Activated naive CD4-positive, alpha-beta T cell treated with anti-CD3 and anti-CD28 coated beads for 36 hours (primary cell): ENCODE measurements at regions not wholly inside any gene's neighbourhood (a gene's known extent, or its start where the extent isn't known, plus 50 kb on each side); places are given as distances from the start of the nearest gene placed in this dataset.
"Not testable (repeated sequence)": the region's sequence is repeated elsewhere in the genome, so short reads cannot be mapped to it uniquely, and the experiment has no call there.

ENCODE experiments used
- CTCF ChIA-PET: fragments of 350-600 bp; sonication (Branson Sonifier 250); formaldehyde crosslinking; loops from one replicate; lab custom pipeline; 2021; ENCODE audit warnings: antibody characterized with exemption; lab: Charles Lee
- DNase-seq: peaks from one replicate; pipeline ENCODE4 v3.0.0-alpha.2; 2020
- H3K27ac Mint-ChIP-seq: one replicate; pipeline ENCODE4 v1.8.0; 2021; ENCODE audit warnings: mild to moderate bottlenecking, mixed read lengths
- H3K27me3 Mint-ChIP-seq: one replicate; pipeline ENCODE4 v1.8.0; 2021; ENCODE audit warnings: low read depth, mixed read lengths
- H3K36me3 Mint-ChIP-seq: one replicate; pipeline ENCODE4 v1.8.0; 2021; ENCODE audit warnings: low read depth, mixed read lengths
- H3K4me1 Mint-ChIP-seq: one replicate; pipeline ENCODE4 v1.8.0; 2021; ENCODE audit warnings: low read depth, mixed read lengths
- H3K4me3 Mint-ChIP-seq: one replicate; pipeline ENCODE4 v1.8.0; 2021; ENCODE audit warnings: mild to moderate bottlenecking, moderate library complexity, mixed read lengths
- H3K9me3 Mint-ChIP-seq: one replicate; pipeline ENCODE4 v1.8.0; 2021; ENCODE audit warnings: mixed read lengths
- intact Hi-C: fragments of 100-400 bp; cut with micrococcal nuclease; formaldehyde crosslinking; loops from one replicate; pipeline ENCODE4 v1.15.1; 2023

GRCh38 chr1:58233729-58234128 is 312.8 kb downstream of the OMA1 start:
- H3K9me3 Mint-ChIP-seq, result no peaks in the 10 kb centered on the region
- H3K4me3 Mint-ChIP-seq, result no peak overlapping the region
- no peaks in the 10 kb centered on the region for H3K27me3 Mint-ChIP-seq
- no peaks in the 10 kb centered on the region for H3K4me1 Mint-ChIP-seq
- intact Hi-C loops, result no loop called here
- CTCF ChIA-PET, result no interaction called here
- H3K36me3 Mint-ChIP-seq, result no peaks in the 10 kb centered on the region
- DNase-seq, result no peak
- no peak overlapping the region for H3K27ac Mint-ChIP-seq

GRCh38 chr1:58231204-58231603 is 315.3 kb downstream of the OMA1 start:
- no peaks in the 10 kb centered on the region for H3K36me3 Mint-ChIP-seq
- CTCF ChIA-PET, result no interaction called here
- H3K9me3 Mint-ChIP-seq, result no peaks in the 10 kb centered on the region
- no peak overlapping the region for H3K27ac Mint-ChIP-seq
- no peaks in the 10 kb centered on the region for H3K27me3 Mint-ChIP-seq
- no peak for DNase-seq
- H3K4me3 Mint-ChIP-seq, result no peak overlapping the region
- H3K4me1 Mint-ChIP-seq, result no peaks in the 10 kb centered on the region
- intact Hi-C loops, result no loop called here

- DNase-seq, result no peak
- CTCF ChIA-PET, result no interaction called here
- Mint-ChIP-seq H3K4me1 (no peaks in the 10 kb centered on the region), H3K4me3 (no peak overlapping the region), H3K36me3 (no peaks in the 10 kb centered on the region), H3K27ac (no peak overlapping the region), H3K9me3 (no peaks in the 10 kb centered on the region), H3K27me3 (no peaks in the 10 kb centered on the region)
- intact Hi-C loops, result no loop called here
Observed at GRCh38 chr1:58227604-58228003, 318.9 kb downstream of the OMA1 start.

DNA sequence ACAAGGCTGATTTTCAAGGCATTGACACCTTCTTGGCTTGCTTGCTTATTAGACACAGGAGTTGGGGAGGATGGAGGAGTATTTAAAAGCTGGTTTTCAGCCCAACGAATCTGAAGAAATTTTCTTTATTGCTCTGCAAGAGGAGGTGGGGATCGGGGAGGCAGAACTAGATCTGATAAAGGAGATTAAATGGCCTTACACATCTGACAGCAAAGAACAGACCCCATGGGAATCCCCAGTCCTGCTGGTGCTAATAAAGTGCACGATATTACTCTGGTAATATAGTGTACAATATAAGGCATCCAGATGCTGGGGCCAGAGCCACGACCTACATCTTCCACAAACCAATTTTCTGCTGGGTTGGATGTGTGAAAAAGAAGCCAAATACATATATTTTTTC is 323.0 kb downstream of the OMA1 start:
- Mint-ChIP-seq H3K36me3 (no peaks in the 10 kb centered on the region), H3K4me1 (no peaks in the 10 kb centered on the region), H3K4me3 (no peak overlapping the region), H3K27me3 (no peaks in the 10 kb centered on the region), H3K9me3 (no peaks in the 10 kb centered on the region), H3K27ac (no peak overlapping the region)
- CTCF ChIA-PET, result no interaction called here
- no peak for DNase-seq
- intact Hi-C loops, result no loop called here

- DNase-seq, result no peak
- no peak overlapping the region for H3K27ac Mint-ChIP-seq
- no peak overlapping the region for H3K4me3 Mint-ChIP-seq
- no peaks in the 10 kb centered on the region for H3K36me3 Mint-ChIP-seq
- intact Hi-C loops, result no loop called here
- peaks cover 2% of the 10 kb centered on the region for H3K9me3 Mint-ChIP-seq
- H3K4me1 Mint-ChIP-seq, result no peaks in the 10 kb centered on the region
- CTCF ChIA-PET, result interaction anchor here (0.6 kb wide), 1 partner anchor 141 kb away, joined by 3 read pairs; no protein-coding TSS in a partner anchor
- H3K27me3 Mint-ChIP-seq, result no peaks in the 10 kb centered on the region
Observed at GRCh38 chr1:58220836-58221472, 325.6 kb downstream of the OMA1 start.

DNA sequence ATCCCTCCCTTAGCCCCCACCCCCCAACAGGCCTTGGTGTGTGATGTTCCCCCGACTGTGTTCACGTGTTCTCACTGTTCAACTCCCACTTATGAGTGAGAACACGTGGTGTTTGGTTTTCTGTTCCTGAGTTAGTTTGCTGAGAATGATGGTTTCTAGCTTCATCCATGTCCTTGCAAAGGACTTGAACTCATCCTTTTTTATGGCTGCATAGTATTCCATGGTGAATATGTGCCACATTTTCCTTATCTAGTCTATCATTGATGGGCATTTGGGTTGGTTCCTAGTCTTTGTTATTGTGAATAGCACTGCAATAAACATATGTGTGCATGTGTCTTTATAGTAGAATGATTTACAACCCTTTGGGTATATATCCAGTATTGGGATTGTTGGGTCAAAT is 330.4 kb downstream of the OMA1 start:
- H3K27ac Mint-ChIP-seq, H3K4me3 Mint-ChIP-seq, H3K4me1 Mint-ChIP-seq, intact Hi-C loops, H3K36me3 Mint-ChIP-seq, H3K27me3 Mint-ChIP-seq, H3K9me3 Mint-ChIP-seq, CTCF ChIA-PET, DNase-seq: not testable (repeated sequence)

DNA sequence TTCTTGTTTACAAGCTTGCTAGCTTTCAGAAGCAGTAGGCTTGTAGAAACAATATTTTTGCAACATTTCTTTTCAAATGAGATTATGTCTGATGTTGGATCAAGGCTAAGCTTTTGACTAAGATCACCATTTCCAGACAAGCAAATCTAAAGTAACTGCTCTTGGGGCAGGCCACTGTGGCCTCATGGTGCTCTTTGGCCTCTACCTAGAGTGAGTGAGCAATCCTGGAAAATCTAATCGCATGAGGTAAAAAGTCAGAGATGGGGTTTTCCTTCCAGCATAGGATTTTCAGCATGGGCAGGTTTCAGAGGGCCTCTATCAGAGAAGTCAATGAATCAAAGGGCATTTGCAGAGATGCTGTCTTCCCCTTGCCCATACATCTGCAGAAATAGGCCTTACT is 331.9 kb downstream of the OMA1 start:
- Mint-ChIP-seq H3K9me3 (peaks cover 2% of the 10 kb centered on the region), H3K27me3 (no peaks in the 10 kb centered on the region), H3K27ac (no peak overlapping the region), H3K36me3 (no peaks in the 10 kb centered on the region), H3K4me1 (no peaks in the 10 kb centered on the region), H3K4me3 (no peak overlapping the region)
- CTCF ChIA-PET, result no interaction called here
- intact Hi-C loops, result no loop called here
- no peak for DNase-seq

- intact Hi-C loops, result no loop called here
- Mint-ChIP-seq H3K4me1 (no peaks in the 10 kb centered on the region), H3K9me3 (peaks cover 2% of the 10 kb centered on the region), H3K27ac (no peak overlapping the region), H3K27me3 (no peaks in the 10 kb centered on the region), H3K4me3 (no peak overlapping the region), H3K36me3 (no peaks in the 10 kb centered on the region)
- CTCF ChIA-PET, result no interaction called here
- DNase-seq, result no peak
Observed at GRCh38 chr1:58211869-58212268, 334.7 kb downstream of the OMA1 start.

- Mint-ChIP-seq H3K9me3 (no peaks in the 10 kb centered on the region), H3K27ac (no peak overlapping the region), H3K4me3 (no peak overlapping the region), H3K27me3 (no peaks in the 10 kb centered on the region), H3K4me1 (no peaks in the 10 kb centered on the region), H3K36me3 (no peaks in the 10 kb centered on the region)
- CTCF ChIA-PET, result no interaction called here
- DNase-seq, result no peak
- intact Hi-C loops, result no loop called here
Observed at GRCh38 chr1:58209575-58209974, 337.0 kb downstream of the OMA1 start.

DNA sequence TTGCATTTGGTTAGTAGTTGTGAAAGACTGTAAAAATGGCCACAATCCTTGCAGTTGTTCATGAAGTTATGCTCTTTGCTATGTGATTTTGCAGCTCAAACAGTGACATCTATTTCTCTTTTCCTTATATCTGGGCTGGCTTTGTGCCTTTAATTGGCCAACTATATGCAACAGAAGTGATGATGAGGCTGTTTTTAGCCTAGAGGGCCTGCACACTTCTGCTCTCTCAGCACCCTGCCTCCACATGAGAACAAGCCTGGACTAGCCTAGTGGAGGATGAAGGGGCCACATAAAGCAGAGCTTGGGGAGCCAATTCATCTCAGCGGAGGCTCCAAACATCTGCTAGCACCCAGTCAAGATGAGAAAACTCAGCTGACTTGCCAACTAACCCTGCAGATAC is 339.8 kb downstream of the OMA1 start:
- Mint-ChIP-seq H3K36me3 (no peaks in the 10 kb centered on the region), H3K4me1 (no peaks in the 10 kb centered on the region), H3K9me3 (no peaks in the 10 kb centered on the region), H3K27me3 (no peaks in the 10 kb centered on the region), H3K4me3 (no peak overlapping the region), H3K27ac (no peak overlapping the region)
- CTCF ChIA-PET, result no interaction called here
- intact Hi-C loops, result no loop called here
- no peak for DNase-seq

DNA sequence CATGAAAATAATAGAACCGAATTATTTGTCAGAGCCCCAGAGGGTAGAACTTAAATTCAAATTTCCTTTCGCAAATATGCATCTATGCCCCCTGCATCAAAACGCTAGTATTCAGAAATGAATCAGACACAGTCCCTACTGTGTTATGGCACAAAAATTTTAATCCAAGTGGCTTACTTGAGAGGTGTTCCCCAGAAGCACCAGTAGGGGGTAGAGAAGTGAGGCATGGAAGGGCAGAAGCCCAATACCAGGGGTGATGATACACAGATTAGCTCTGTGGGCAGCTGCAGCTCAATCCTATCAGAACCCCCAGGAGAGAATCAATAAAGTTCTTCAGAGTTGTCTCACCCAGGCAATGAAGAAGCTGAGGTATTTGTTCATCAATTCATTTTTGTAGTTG is 342.2 kb downstream of the OMA1 start:
- intact Hi-C loops, result no loop called here
- H3K4me1 Mint-ChIP-seq, result no peaks in the 10 kb centered on the region
- H3K4me3 Mint-ChIP-seq, result no peak overlapping the region
- H3K9me3 Mint-ChIP-seq, result no peaks in the 10 kb centered on the region
- peaks cover 4% of the 10 kb centered on the region for H3K27me3 Mint-ChIP-seq
- no peak overlapping the region for H3K27ac Mint-ChIP-seq
- no peak for DNase-seq
- no peaks in the 10 kb centered on the region for H3K36me3 Mint-ChIP-seq
- CTCF ChIA-PET, result interaction anchor here (0.9 to 1.0 kb wide), 2 partner anchors 21 to 252 kb away, joined by 3 read pairs; no protein-coding TSS in a partner anchor

GRCh38 chr1:58201492-58202106 is 344.9 kb downstream of the OMA1 start:
- CTCF ChIA-PET, result no interaction called here
- intact Hi-C loops, result no loop called here
- H3K27ac Mint-ChIP-seq, result no peak overlapping the region

DNA sequence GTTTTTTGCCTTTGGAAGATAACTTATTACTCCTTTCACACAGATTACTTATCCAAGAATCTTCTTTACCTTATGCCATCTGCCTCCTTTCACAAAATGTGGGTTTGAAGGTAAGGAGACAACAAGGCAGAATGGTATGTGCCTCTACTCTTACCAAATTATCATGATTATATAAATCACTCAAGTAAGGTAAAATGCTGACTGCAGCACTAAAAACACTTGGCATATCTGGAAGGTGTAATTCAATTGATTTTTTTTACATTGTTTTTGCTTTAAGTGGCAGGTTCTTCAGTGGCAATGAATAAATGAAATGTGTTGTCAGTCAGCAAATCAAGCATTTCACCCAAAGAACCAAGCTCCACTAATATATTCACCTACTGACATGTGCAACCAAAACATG is 346.1 kb downstream of the OMA1 start:
- DNase-seq, result no peak
- H3K27ac Mint-ChIP-seq, result no peak overlapping the region
- H3K27me3 Mint-ChIP-seq, result peaks cover 4% of the 10 kb centered on the region
- H3K36me3 Mint-ChIP-seq, result no peaks in the 10 kb centered on the region
- H3K4me1 Mint-ChIP-seq, result no peaks in the 10 kb centered on the region
- CTCF ChIA-PET, result no interaction called here
- H3K9me3 Mint-ChIP-seq, result no peaks in the 10 kb centered on the region
- H3K4me3 Mint-ChIP-seq, result no peak overlapping the region
- intact Hi-C loops, result no loop called here

More at GRCh38 chr1:58201492-58202106, 344.9 kb downstream of the OMA1 start:
- DNase-seq, result no peak
- Mint-ChIP-seq H3K36me3 (no peaks in the 10 kb centered on the region), H3K27me3 (peaks cover 4% of the 10 kb centered on the region), H3K9me3 (no peaks in the 10 kb centered on the region), H3K4me1 (no peaks in the 10 kb centered on the region), H3K4me3 (no peak overlapping the region)
